Keratinocyte (primary cell): ENCODE measurements at regions not wholly inside any gene's neighbourhood (a gene's known extent, or its start where the extent isn't known, plus 50 kb on each side); places are given as distances from the start of the nearest gene placed in this dataset.

Experiments used
- EZH2 ChIP-seq: IDR thresholded peaks from one replicate; pipeline ENCODE4 v1.6.1; 2012; ENCODE audit warnings: inconsistent platforms, mild to moderate bottlenecking, low read length, moderate library complexity
- TF ChIP-seq, protein P1 (sequence below), 3 experiments: IDR thresholded peaks in 1 of 3; conservative IDR thresholded peaks in 1 of 3; optimal IDR thresholded peaks in 1 of 3; 2 replicates in 2 of 3; 3 replicates in 1 of 3; pipeline versions ENCODE3 to v1.5.1; 2011; ENCODE audit warnings: low read length in 3 of 3, mild to moderate bottlenecking in 3 of 3, moderate library complexity in 2 of 3, control low read depth in 1 of 3, inconsistent platforms in 1 of 3; ENCODE audit not compliant: insufficient read depth in 2 of 3; ENCODE audit errors: extremely low read depth in 1 of 3

DNA sequence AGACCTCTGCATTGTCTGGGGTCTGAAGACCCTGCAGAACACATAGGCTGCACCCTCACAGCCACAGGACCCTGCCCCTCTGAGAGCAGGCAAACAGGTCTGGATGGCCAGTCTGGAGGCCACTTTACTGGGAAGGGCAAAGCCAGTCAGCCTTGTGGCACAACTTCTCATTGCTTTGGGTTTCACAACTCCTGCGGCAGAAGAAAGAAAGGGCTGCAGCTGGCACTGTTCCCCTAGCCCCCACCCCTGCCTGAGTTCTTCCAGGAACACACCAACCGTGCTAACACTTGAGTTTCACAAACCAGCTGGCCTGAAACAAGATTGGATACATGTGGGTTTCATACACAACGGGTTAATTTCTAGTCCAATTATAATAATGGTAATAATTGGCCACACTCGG lies 276.5 kb upstream of the MGAT5 start:
- TF ChIP-seq, protein P1, sequence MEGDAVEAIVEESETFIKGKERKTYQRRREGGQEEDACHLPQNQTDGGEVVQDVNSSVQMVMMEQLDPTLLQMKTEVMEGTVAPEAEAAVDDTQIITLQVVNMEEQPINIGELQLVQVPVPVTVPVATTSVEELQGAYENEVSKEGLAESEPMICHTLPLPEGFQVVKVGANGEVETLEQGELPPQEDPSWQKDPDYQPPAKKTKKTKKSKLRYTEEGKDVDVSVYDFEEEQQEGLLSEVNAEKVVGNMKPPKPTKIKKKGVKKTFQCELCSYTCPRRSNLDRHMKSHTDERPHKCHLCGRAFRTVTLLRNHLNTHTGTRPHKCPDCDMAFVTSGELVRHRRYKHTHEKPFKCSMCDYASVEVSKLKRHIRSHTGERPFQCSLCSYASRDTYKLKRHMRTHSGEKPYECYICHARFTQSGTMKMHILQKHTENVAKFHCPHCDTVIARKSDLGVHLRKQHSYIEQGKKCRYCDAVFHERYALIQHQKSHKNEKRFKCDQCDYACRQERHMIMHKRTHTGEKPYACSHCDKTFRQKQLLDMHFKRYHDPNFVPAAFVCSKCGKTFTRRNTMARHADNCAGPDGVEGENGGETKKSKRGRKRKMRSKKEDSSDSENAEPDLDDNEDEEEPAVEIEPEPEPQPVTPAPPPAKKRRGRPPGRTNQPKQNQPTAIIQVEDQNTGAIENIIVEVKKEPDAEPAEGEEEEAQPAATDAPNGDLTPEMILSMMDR (optimal IDR thresholded peaks at IDR 0.05 in 1 of 3, IDR thresholded peaks at IDR 0.05 in 1 of 3, conservative IDR thresholded peaks at IDR 0.05 in 1 of 3; ENCODE audit: extremely low read depth in 1 of 3, insufficient read depth in 2 of 3, low read length in 3 of 3): no peak
- no peak for TF ChIP-seq EZH2
